Peyer's patch (tissue), 4 donors: ENCODE measurements at regions not wholly inside any gene's neighbourhood (a gene's known extent, or its start where the extent isn't known, plus 50 kb on each side); places are given as distances from the start of the nearest gene placed in this dataset.

Source experiments
- DNase-seq, 3 donors: peaks; one replicate each; pipeline ENCODE4 v3.0.0-alpha.2; 2017 to 2019
- H3K27ac ChIP-seq, 4 donors: fragments of 200-600 bp; sonication (generic); one replicate each; pipeline ENCODE4 v1.5.1; 2016 to 2019
- H3K27me3 ChIP-seq, 2 donors: fragments of 200-600 bp; sonication (generic); one replicate each; pipeline ENCODE4 v1.5.1; 2019
- H3K36me3 ChIP-seq, 3 donors: fragments of 200-600 bp; sonication (generic); one replicate each; pipeline ENCODE4 v1.5.1; 2016 to 2019
- H3K4me1 ChIP-seq, 4 donors: fragments of 200-600 bp; sonication (generic); one replicate each; pipeline ENCODE4 v1.5.1; 2016 to 2019
- H3K4me3 ChIP-seq, 4 donors: fragments of 200-600 bp; sonication (generic); 1 replicate in 3 of 4; 2 replicates in 1 of 4; pipeline ENCODE4 v1.5.1; 2016 to 2019; ENCODE audit warnings: mild to moderate bottlenecking in 1 of 4
- H3K9me3 ChIP-seq, 4 donors: fragments of 200-600 bp; sonication (generic); one replicate each; pipeline ENCODE4 v1.5.1; 2016 to 2019; ENCODE audit warnings: mild to moderate bottlenecking in 1 of 4
- CTCF ChIP-seq, 6 experiments: fragments of 450-650 bp in 4 of 6; fragments of 200-600 bp in 2 of 6; sonication (generic) in 1 of 6; IDR thresholded peaks; one replicate each; pipeline ENCODE4 v1.5.1; 2017 to 2019; ENCODE audit warnings: antibody characterized with exemption in 6 of 6, mild to moderate bottlenecking in 3 of 6, moderate library complexity in 1 of 6
- POLR2A ChIP-seq, 2 donors: fragments of 450-650 bp; IDR thresholded peaks; one replicate each; pipeline ENCODE4 v1.5.1; 2017; ENCODE audit warnings: antibody characterized with exemption in 2 of 2, mild to moderate bottlenecking in 2 of 2, moderate library complexity in 2 of 2

GRCh38 chr2:19461504-19462255 is 103.3 kb upstream of the OSR1 start:
- Histone ChIP-seq H3K36me3 (no peaks in the 10 kb centered on the region), H3K4me3 (no peak overlapping the region), H3K27ac (no peak overlapping the region), H3K27me3 (no peaks in the 10 kb centered on the region), H3K9me3 (no peaks in the 10 kb centered on the region), H3K4me1 (no peaks in the 10 kb centered on the region)
- no peak for TF ChIP-seq CTCF (IDR thresholded peaks at IDR 0.05)
- TF ChIP-seq POLR2A (IDR thresholded peaks at IDR 0.05): no peak
- DNase-seq: no peak

GRCh38 chr2:19460761-19461160 is 102.3 kb upstream of the OSR1 start:
- DNase-seq: no peak
- no peaks in the 10 kb centered on the region for H3K4me1 ChIP-seq
- no peaks in the 10 kb centered on the region for H3K36me3 ChIP-seq
- H3K9me3 ChIP-seq: no peaks in the 10 kb centered on the region
- no peaks in the 10 kb centered on the region for H3K27me3 ChIP-seq
- no peak overlapping the region for H3K4me3 ChIP-seq
- H3K27ac ChIP-seq: no peak overlapping the region
- no peak for TF ChIP-seq CTCF (IDR thresholded peaks at IDR 0.05)
- no peak for TF ChIP-seq POLR2A (IDR thresholded peaks at IDR 0.05)

GRCh38 chr2:19458427-19459003 is 100.1 kb upstream of the OSR1 start:
- no peaks in the 10 kb centered on the region for H3K36me3 ChIP-seq
- H3K4me1 ChIP-seq: no peaks in the 10 kb centered on the region
- no peak for TF ChIP-seq POLR2A (IDR thresholded peaks at IDR 0.05)
- TF ChIP-seq CTCF (IDR thresholded peaks at IDR 0.05): no peak
- H3K4me3 ChIP-seq: no peak overlapping the region
- H3K27ac ChIP-seq: no peak overlapping the region
- no peaks in the 10 kb centered on the region for H3K27me3 ChIP-seq
- peaks cover 0 to 4% (median 0%) of the 10 kb centered on the region in 4 donors for H3K9me3 ChIP-seq
- DNase-seq: no peak

- Histone ChIP-seq H3K4me3 (no peak overlapping the region), H3K27ac (no peak overlapping the region), H3K9me3 (peaks cover 0 to 4% (median 0%) of the 10 kb centered on the region in 4 donors), H3K27me3 (no peaks in the 10 kb centered on the region), H3K36me3 (no peaks in the 10 kb centered on the region), H3K4me1 (no peaks in the 10 kb centered on the region)
- no peak for TF ChIP-seq CTCF (IDR thresholded peaks at IDR 0.05)
- TF ChIP-seq POLR2A (IDR thresholded peaks at IDR 0.05): no peak
- no peak for DNase-seq
Measured at GRCh38 chr2:19457809-19458208, 99.4 kb upstream of the OSR1 start.

- Histone ChIP-seq H3K27me3 (no peaks in the 10 kb centered on the region), H3K36me3 (no peaks in the 10 kb centered on the region), H3K27ac (no peak overlapping the region), H3K9me3 (peaks cover 0 to 4% (median 0%) of the 10 kb centered on the region in 4 donors), H3K4me3 (no peak overlapping the region), H3K4me1 (no peaks in the 10 kb centered on the region)
- DNase-seq: no peak
- TF ChIP-seq POLR2A (IDR thresholded peaks at IDR 0.05) (no peak), CTCF (IDR thresholded peaks at IDR 0.05) (no peak)
Measured at GRCh38 chr2:19456705-19457309, 98.4 kb upstream of the OSR1 start.
